ENCODE measurements at regions not wholly inside any gene's neighbourhood (a gene's known extent, or its start where the extent isn't known, plus 50 kb on each side); places are given as distances from the start of the nearest gene placed in this dataset.
A peak's percentile ranks its signal among the peaks of the same experiment; 100 is the strongest.

DNA sequence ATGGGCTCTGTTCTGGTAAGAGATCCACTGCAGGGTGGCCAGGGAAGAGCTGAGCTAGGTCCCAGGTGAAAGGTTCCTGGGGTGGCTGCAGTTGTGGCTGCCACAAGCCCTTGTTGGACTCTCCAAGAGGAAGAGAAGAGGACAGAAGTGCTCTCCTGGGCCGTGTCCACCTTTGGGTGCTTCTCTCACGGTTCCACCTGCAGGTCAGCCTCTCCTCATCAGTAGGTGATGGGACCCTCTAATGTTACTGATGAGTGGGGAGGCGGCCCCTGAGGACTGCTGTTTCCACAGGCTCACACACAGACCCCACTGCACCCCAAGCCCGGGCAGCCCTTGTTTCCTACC is 804.9 kb downstream of the BRD1 start:
- Histone ChIP-seq H3K36me3 (no peaks in the 10 kb centered on the region), H3K27me3 (no peaks in the 10 kb centered on the region), H3K9me3 (no peaks in the 10 kb centered on the region), H3K27ac (no peak overlapping the region), H3K4me1 (no peaks in the 10 kb centered on the region), H3K4me3 (no peak overlapping the region)
- TF ChIP-seq, protein P1, sequence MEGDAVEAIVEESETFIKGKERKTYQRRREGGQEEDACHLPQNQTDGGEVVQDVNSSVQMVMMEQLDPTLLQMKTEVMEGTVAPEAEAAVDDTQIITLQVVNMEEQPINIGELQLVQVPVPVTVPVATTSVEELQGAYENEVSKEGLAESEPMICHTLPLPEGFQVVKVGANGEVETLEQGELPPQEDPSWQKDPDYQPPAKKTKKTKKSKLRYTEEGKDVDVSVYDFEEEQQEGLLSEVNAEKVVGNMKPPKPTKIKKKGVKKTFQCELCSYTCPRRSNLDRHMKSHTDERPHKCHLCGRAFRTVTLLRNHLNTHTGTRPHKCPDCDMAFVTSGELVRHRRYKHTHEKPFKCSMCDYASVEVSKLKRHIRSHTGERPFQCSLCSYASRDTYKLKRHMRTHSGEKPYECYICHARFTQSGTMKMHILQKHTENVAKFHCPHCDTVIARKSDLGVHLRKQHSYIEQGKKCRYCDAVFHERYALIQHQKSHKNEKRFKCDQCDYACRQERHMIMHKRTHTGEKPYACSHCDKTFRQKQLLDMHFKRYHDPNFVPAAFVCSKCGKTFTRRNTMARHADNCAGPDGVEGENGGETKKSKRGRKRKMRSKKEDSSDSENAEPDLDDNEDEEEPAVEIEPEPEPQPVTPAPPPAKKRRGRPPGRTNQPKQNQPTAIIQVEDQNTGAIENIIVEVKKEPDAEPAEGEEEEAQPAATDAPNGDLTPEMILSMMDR (IDR thresholded peaks at IDR 0.05) = no peak
- TF ChIP-seq EP300 (IDR thresholded peaks at IDR 0.05) (no peak), POLR2A (IDR thresholded peaks at IDR 0.05) (no peak)
- DNase-seq (ENCODE audit: low spot score in 2 of 2) = no peak
- WGBS, 2 donors = 84 to 96% methylated on average over 4 of the region's 4 CpGs

DNA sequence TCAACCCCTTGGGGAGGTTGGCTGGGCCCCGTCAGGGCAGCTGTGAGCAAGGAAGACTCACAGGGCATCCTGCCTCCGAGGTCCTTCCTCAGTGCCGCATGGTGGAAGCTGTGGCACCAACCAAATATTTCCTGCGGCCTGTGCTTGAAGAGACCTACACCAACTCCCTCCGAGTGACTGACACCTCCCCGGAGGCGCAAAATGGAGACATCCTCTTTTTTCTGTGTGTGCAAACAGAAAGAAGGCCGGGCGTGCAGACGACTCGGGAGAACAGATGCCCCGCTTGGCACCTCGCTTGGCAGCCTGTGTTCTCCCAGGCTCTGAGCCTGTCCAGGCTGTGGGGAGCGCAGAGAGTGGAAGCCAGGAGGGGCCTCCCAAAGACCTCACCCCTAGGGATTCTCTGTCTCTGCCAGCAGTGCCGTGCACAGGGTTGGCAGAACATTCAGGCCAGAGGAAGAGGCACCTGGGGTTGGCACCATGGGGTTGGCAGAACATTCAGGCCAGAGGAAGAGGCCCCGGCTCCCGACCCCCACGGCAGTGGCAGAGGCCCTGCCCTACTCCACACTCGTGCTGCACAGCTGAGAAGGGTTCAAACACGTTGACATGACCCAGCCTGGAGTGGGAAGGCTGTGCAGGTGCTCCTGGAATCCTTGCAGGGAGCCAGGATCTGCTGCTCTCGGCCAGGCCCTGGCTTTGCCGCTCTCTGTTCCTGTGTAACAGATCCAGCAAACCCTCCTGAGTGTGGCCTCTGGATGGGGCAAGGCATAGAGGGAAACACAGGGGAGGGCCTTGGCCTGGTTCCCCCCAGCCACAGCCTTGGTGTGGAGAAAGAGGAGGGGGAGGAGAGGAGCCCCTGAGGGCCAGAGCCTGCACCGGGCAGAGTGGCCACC is 805.5 kb downstream of the BRD1 start:
- no peak overlapping the region for H3K4me3 ChIP-seq
- no peaks in the 10 kb centered on the region for H3K9me3 ChIP-seq
- 85 to 92% methylated on average over 19 of the region's 23 CpGs for WGBS, 2 donors
- H3K27me3 ChIP-seq = no peaks in the 10 kb centered on the region
- DNase-seq (ENCODE audit: low spot score in 2 of 2) = no peak
- H3K4me1 ChIP-seq = no peaks in the 10 kb centered on the region
- no peak for TF ChIP-seq POLR2A (IDR thresholded peaks at IDR 0.05)
- TF ChIP-seq EP300 (IDR thresholded peaks at IDR 0.05) = no peak
- TF ChIP-seq, protein P1 (IDR thresholded peaks at IDR 0.05) = no peak
- H3K36me3 ChIP-seq = no peaks in the 10 kb centered on the region
- no peak overlapping the region for H3K27ac ChIP-seq

DNA sequence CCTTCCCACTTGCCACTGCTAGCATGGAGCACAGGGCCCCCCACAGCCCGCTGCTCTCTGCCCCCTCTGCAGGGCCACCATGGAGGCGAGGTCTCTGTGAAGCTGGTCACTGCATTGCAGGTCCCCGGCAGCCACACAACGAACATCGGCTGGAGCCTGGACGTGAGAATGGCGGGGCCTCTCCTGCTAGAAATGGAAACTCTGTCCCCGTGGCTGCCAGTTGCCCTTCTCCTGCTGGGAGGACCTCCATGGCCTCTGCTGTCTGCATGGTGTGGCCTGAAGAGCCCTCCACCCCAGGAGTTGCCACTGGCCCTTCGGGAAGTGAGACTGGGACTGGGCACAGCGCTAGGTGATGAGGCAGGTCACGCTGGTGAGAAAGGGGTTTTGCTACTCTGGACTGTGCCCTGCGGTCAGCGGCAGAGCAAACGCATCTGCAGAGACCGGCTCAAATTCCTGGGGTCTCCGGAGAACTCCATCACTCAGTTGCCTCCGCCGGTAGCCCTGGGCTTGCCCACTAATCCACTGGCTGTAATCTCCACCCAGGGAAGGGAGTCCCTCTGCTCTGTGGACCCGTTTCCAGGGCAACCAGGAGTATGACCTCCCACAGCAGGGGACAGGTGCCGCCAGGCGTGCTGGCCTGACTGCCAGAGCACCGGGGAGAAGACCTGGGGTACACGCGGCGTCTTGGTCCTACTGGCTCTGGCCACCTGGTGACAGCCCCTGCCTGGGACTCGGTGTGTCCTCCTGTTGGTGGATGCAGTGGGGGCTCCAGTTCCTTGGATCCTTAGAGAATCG is 806.3 kb downstream of the BRD1 start:
- TF ChIP-seq EP300 (IDR thresholded peaks at IDR 0.05) = no peak
- no peak for TF ChIP-seq POLR2A (IDR thresholded peaks at IDR 0.05)
- TF ChIP-seq, protein P1 (IDR thresholded peaks at IDR 0.05) = no peak

DNA sequence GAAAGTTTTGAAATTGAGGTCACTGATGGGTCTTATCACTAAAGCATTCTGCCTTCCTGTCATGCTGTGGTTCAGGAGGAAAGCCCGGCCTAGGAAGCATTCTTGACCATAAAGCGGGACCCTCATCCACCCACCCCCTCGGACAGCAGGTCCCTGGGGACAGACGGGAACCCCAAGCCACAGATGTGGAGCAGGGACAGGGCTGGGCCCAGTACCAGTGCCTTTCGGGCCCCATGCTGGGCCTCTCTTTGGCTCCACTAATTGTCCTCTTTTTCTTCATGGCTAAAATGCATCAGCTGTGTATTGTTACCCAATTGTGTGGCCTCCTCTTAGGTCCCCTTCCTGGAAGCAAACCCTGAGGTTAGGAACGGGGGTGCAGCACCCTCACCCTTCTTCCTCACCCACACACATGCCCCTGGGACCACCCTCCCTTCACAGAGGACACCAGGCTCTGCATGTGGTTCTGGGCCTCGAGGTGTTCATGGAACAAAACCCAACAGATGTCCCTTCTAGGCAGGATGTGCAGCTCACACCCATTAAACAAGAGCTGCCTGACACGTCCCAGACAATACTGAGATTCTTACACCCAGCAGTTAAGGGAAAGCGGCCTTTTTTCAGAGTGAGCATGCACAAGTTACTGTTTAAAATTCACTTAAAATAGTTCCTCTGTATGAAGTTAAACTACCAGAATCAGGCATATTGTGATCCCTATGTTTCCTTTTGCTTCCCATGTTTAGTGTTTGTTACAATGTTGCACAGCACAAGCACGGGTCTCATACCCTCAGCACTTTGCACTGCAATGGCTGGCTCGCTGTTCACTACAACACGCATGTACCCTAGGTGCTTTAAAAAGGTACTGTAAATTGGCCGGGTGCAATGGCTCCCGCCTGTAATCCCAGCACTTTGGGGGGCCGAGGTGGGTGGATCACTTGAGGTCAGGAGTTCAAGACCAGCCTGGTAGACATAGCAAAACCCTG is 807.6 kb downstream of the BRD1 start:
- Histone ChIP-seq H3K4me1 (peaks cover 0 to 11% (median 0%) of the 10 kb centered on the region in 4 donors), H3K27me3 (no peaks in the 10 kb centered on the region), H3K36me3 (no peaks in the 10 kb centered on the region), H3K9me3 (no peaks in the 10 kb centered on the region), H3K27ac (no peak overlapping the region), H3K4me3 (no peak overlapping the region)
- WGBS, 2 donors = 78 to 82% methylated on average over 15 of the region's 15 CpGs
- peak in 1 of 2 donors; percentile 9 for DNase-seq (ENCODE audit: low spot score in 2 of 2)
- TF ChIP-seq, protein P1 (IDR thresholded peaks at IDR 0.05) = no peak
- TF ChIP-seq EP300 (IDR thresholded peaks at IDR 0.05) = no peak
- no peak for TF ChIP-seq POLR2A (IDR thresholded peaks at IDR 0.05)

More for the DNA sequence above, 806.3 kb downstream of the BRD1 start:
- no peak for DNase-seq (ENCODE audit: low spot score in 2 of 2)
- Histone ChIP-seq H3K9me3 (no peaks in the 10 kb centered on the region), H3K4me3 (no peak overlapping the region), H3K27me3 (no peaks in the 10 kb centered on the region), H3K36me3 (no peaks in the 10 kb centered on the region), H3K27ac (no peak overlapping the region), H3K4me1 (no peaks in the 10 kb centered on the region)
- 80 to 90% methylated on average over 16 to 22 of the region's 27 CpGs for WGBS, 2 donors

All from tibial nerve (tissue), 4 donors.